Activated T-cell treated with anti-CD3 and anti-CD28 coated beads, Interleukin-2, amount 50 U/mL, for 72 hours (primary cell): ENCODE measurements at regions not wholly inside any gene's neighbourhood (a gene's known extent, or its start where the extent isn't known, plus 50 kb on each side); places are given as distances from the start of the nearest gene placed in this dataset.
"Not testable (repeated sequence)": the region's sequence is repeated elsewhere in the genome, so short reads cannot be mapped to it uniquely, and the experiment has no call there.

ENCODE experiments used
- ATAC-seq, 2 donors: fragments of 150-1000 bp; cut with Tn5 transposase; replicated peaks in 1 of 2; 2 replicates each; pipeline ENCODE4 v1.10.0; 2021; ENCODE audit warnings: moderate library complexity in 2 of 2, mild to moderate bottlenecking in 1 of 2
- DNase-seq, 2 donors: peaks; one replicate each; pipeline ENCODE4 v3.0.0; 2021 to 2022; ENCODE audit warnings: mixed read lengths in 1 of 2
- H3K27ac Mint-ChIP-seq: one replicate; pipeline ENCODE4 v1.8.0; 2022; ENCODE audit warnings: mild to moderate bottlenecking, moderate library complexity, mixed read lengths
- H3K27me3 Mint-ChIP-seq: one replicate; pipeline ENCODE4 v1.8.0; 2022; ENCODE audit warnings: low read depth, mixed read lengths
- H3K36me3 Mint-ChIP-seq, 2 donors: one replicate each; pipeline ENCODE4 v1.8.0; 2022; ENCODE audit warnings: mixed read lengths in 2 of 2, mild to moderate bottlenecking in 1 of 2; ENCODE audit not compliant: insufficient read depth in 2 of 2
- H3K4me1 Mint-ChIP-seq: one replicate; pipeline ENCODE4 v1.8.0; 2022; ENCODE audit warnings: low read depth, mixed read lengths
- H3K4me3 Mint-ChIP-seq, 2 donors: one replicate each; pipeline ENCODE4 v1.8.0; 2022; ENCODE audit warnings: mild to moderate bottlenecking in 2 of 2, mixed read lengths in 2 of 2, moderate library complexity in 2 of 2
- H3K9me3 Mint-ChIP-seq, 2 donors: one replicate each; pipeline ENCODE4 v1.8.0; 2022; ENCODE audit warnings: mixed read lengths in 2 of 2

- H3K4me1 Mint-ChIP-seq, result no peaks in the 10 kb centered on the region
- H3K36me3 Mint-ChIP-seq, result no peaks in the 10 kb centered on the region
- DNase-seq, result no peak
- no peak overlapping the region for H3K4me3 Mint-ChIP-seq
- H3K27me3 Mint-ChIP-seq, result peaks cover 41% of the 10 kb centered on the region
- no peak overlapping the region for H3K27ac Mint-ChIP-seq
- no peak for ATAC-seq
- H3K9me3 Mint-ChIP-seq, result no peaks in the 10 kb centered on the region
These were observed 113.8 kb upstream of the CACUL1 start for GRCh38 chr10:118868589-118868988.

- Mint-ChIP-seq H3K27me3 (peaks cover 47% of the 10 kb centered on the region), H3K4me3 (no peak overlapping the region), H3K36me3 (peaks cover 0 to 2% of the 10 kb centered on the region in 2 donors), H3K4me1 (no peaks in the 10 kb centered on the region), H3K9me3 (peaks cover 2% of the 10 kb centered on the region in 2 donors), H3K27ac (no peak overlapping the region)
- DNase-seq (no peak), ATAC-seq (no peak)
These were observed 115.9 kb upstream of the CACUL1 start for GRCh38 chr10:118870467-118871243.

GRCh38 chr10:118871244-118871865 lies 116.6 kb upstream of the CACUL1 start:
- Mint-ChIP-seq H3K9me3 (peaks cover 2% of the 10 kb centered on the region in 2 donors), H3K36me3 (peaks cover 1 to 5% of the 10 kb centered on the region in 2 donors), H3K4me3 (no peak overlapping the region), H3K27me3 (peaks cover 50% of the 10 kb centered on the region), H3K4me1 (no peaks in the 10 kb centered on the region), H3K27ac (no peak overlapping the region)
- DNase-seq (no peak), ATAC-seq (no peak)

GRCh38 chr10:118873091-118873737 lies 118.4 kb upstream of the CACUL1 start:
- H3K9me3 Mint-ChIP-seq, result peaks cover 2% of the 10 kb centered on the region in 2 donors
- H3K27ac Mint-ChIP-seq, result no peak overlapping the region
- no peak for ATAC-seq
- H3K4me1 Mint-ChIP-seq, result no peaks in the 10 kb centered on the region
- DNase-seq, result no peak
- H3K4me3 Mint-ChIP-seq, result no peak overlapping the region
- H3K27me3 Mint-ChIP-seq, result peaks cover 55% of the 10 kb centered on the region
- peaks cover 2 to 5% of the 10 kb centered on the region in 2 donors for H3K36me3 Mint-ChIP-seq

- no peak for DNase-seq
- H3K4me1 Mint-ChIP-seq, result no peaks in the 10 kb centered on the region
- H3K9me3 Mint-ChIP-seq, result peaks cover 2% of the 10 kb centered on the region in 2 donors
- peaks cover 55% of the 10 kb centered on the region for H3K27me3 Mint-ChIP-seq
- no peak for ATAC-seq
- H3K27ac Mint-ChIP-seq, result no peak overlapping the region
- no peak overlapping the region for H3K4me3 Mint-ChIP-seq
- peaks cover 2 to 5% of the 10 kb centered on the region in 2 donors for H3K36me3 Mint-ChIP-seq
These were observed 119.0 kb upstream of the CACUL1 start for GRCh38 chr10:118873738-118874105.

- peaks cover 2 to 5% of the 10 kb centered on the region in 2 donors for H3K36me3 Mint-ChIP-seq
- no peak overlapping the region for H3K27ac Mint-ChIP-seq
- ATAC-seq, result no peak
- H3K9me3 Mint-ChIP-seq, result peaks cover 2% of the 10 kb centered on the region in 2 donors
- no peaks in the 10 kb centered on the region for H3K4me1 Mint-ChIP-seq
- DNase-seq, result no peak
- no peak overlapping the region for H3K4me3 Mint-ChIP-seq
- peaks cover 55% of the 10 kb centered on the region for H3K27me3 Mint-ChIP-seq
These were observed 119.4 kb upstream of the CACUL1 start for GRCh38 chr10:118874171-118874570.

GRCh38 chr10:118875087-118875486 lies 120.3 kb upstream of the CACUL1 start:
- Mint-ChIP-seq H3K4me1 (no peaks in the 10 kb centered on the region), H3K36me3 (peaks cover 2 to 5% of the 10 kb centered on the region in 2 donors), H3K4me3 (no peak overlapping the region), H3K27ac (no peak overlapping the region), H3K27me3 (peaks cover 57% of the 10 kb centered on the region), H3K9me3 (peaks cover 2% of the 10 kb centered on the region in 2 donors)
- ATAC-seq (no peak), DNase-seq (no peak)

- Mint-ChIP-seq H3K4me1 (no peaks in the 10 kb centered on the region), H3K36me3 (no peaks in the 10 kb centered on the region), H3K9me3 (peaks cover 0 to 1% of the 10 kb centered on the region in 2 donors), H3K4me3 (no peak overlapping the region), H3K27ac (no peak overlapping the region), H3K27me3 (peaks cover 30% of the 10 kb centered on the region)
- no peak for ATAC-seq
- DNase-seq, result no peak
These were observed 128.0 kb upstream of the CACUL1 start for GRCh38 chr10:118882741-118883140.

GRCh38 chr10:118892255-118892654 lies 137.3 kb upstream of the NANOS1 start:
- ATAC-seq (no peak), DNase-seq (no peak)
- H3K27me3 Mint-ChIP-seq, result peaks cover 15% of the 10 kb centered on the region
- peaks cover 0 to 2% of the 10 kb centered on the region in 2 donors for H3K36me3 Mint-ChIP-seq
- H3K4me3 Mint-ChIP-seq, result no peak overlapping the region
- H3K9me3 Mint-ChIP-seq, result peaks cover 1 to 3% of the 10 kb centered on the region in 2 donors
- H3K4me1 Mint-ChIP-seq, result no peaks in the 10 kb centered on the region
- no peak overlapping the region for H3K27ac Mint-ChIP-seq

- not testable (repeated sequence) for DNase-seq, H3K4me1 Mint-ChIP-seq, H3K27me3 Mint-ChIP-seq, H3K27ac Mint-ChIP-seq, H3K4me3 Mint-ChIP-seq, ATAC-seq, H3K9me3 Mint-ChIP-seq, H3K36me3 Mint-ChIP-seq
These were observed 134.6 kb upstream of the NANOS1 start for GRCh38 chr10:118894891-118895290.

- ATAC-seq (no peak), DNase-seq (no peak)
- Mint-ChIP-seq H3K27ac (no peak overlapping the region), H3K27me3 (peaks cover 23% of the 10 kb centered on the region), H3K4me1 (no peaks in the 10 kb centered on the region), H3K36me3 (no peaks in the 10 kb centered on the region), H3K4me3 (no peak overlapping the region), H3K9me3 (no peaks in the 10 kb centered on the region)
These were observed 128.9 kb upstream of the NANOS1 start for GRCh38 chr10:118900617-118901016.

GRCh38 chr10:118901380-118901779 lies 128.1 kb upstream of the NANOS1 start:
- peaks cover 23% of the 10 kb centered on the region for H3K27me3 Mint-ChIP-seq
- no peaks in the 10 kb centered on the region for H3K4me1 Mint-ChIP-seq
- H3K27ac Mint-ChIP-seq, result no peak overlapping the region
- no peaks in the 10 kb centered on the region for H3K9me3 Mint-ChIP-seq
- H3K4me3 Mint-ChIP-seq, result no peak overlapping the region
- ATAC-seq (no peak), DNase-seq (no peak)
- H3K36me3 Mint-ChIP-seq, result no peaks in the 10 kb centered on the region

GRCh38 chr10:118901906-118902305 lies 127.6 kb upstream of the NANOS1 start:
- H3K27me3 Mint-ChIP-seq, result peaks cover 23% of the 10 kb centered on the region
- H3K27ac Mint-ChIP-seq, result no peak overlapping the region
- no peak for DNase-seq
- no peaks in the 10 kb centered on the region for H3K4me1 Mint-ChIP-seq
- H3K4me3 Mint-ChIP-seq, result no peak overlapping the region
- H3K9me3 Mint-ChIP-seq, result no peaks in the 10 kb centered on the region
- no peak for ATAC-seq
- H3K36me3 Mint-ChIP-seq, result no peaks in the 10 kb centered on the region
